ENCODE measurements at regions not wholly inside any gene's neighbourhood (a gene's known extent, or its start where the extent isn't known, plus 50 kb on each side); places are given as distances from the start of the nearest gene placed in this dataset.

DNA sequence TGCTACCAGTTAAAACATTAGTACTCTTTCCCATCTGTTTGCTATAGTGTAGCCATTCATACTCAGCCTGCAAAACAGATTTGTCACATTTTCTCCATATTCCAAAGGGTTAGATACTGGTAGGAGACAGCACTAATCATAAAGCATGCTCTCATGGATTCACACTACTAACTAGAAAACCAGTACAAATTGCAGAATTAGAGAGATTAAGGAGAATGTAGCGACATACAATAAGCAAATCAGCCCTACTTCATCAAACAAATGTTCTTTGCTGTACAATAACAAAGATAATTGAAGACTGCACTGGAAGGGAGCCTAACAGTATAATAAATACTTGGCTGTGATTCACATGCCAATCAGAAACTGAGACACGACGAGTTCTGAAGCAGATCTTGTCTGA, 368.0 kb upstream of the PRMT6 start:
- TF ChIP-seq, protein P1, sequence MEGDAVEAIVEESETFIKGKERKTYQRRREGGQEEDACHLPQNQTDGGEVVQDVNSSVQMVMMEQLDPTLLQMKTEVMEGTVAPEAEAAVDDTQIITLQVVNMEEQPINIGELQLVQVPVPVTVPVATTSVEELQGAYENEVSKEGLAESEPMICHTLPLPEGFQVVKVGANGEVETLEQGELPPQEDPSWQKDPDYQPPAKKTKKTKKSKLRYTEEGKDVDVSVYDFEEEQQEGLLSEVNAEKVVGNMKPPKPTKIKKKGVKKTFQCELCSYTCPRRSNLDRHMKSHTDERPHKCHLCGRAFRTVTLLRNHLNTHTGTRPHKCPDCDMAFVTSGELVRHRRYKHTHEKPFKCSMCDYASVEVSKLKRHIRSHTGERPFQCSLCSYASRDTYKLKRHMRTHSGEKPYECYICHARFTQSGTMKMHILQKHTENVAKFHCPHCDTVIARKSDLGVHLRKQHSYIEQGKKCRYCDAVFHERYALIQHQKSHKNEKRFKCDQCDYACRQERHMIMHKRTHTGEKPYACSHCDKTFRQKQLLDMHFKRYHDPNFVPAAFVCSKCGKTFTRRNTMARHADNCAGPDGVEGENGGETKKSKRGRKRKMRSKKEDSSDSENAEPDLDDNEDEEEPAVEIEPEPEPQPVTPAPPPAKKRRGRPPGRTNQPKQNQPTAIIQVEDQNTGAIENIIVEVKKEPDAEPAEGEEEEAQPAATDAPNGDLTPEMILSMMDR (IDR thresholded peaks at IDR 0.05): no peak
- TF ChIP-seq POLR2A (IDR thresholded peaks at IDR 0.05): no peak

All from testis (tissue), 2 donors.